ENCODE measurements at regions not wholly inside any gene's neighbourhood (a gene's known extent, or its start where the extent isn't known, plus 50 kb on each side); places are given as distances from the start of the nearest gene placed in this dataset.

DNA sequence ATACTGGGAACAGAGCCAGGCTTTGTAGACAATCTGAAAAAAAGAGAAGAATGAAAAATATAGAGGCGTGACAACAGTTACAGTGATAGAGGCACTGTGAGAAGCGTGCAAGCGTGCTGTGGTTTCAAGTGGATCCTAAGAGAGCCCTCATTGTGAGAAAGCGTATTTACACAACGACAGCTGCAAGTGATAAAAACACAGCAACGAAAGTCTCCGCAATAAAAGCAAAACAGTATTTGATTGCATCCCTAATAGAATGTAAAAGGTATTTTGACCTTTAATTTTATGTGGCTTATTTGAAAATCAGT lies 642.7 kb upstream of the ARGLU1 start:
- no peak overlapping the region for H3K27ac ChIP-seq (ENCODE audit: low read length)
- H3K9me2 ChIP-seq (ENCODE audit: insufficient read depth, low read length): no peaks in the 10 kb centered on the region
- peaks cover 4% of the 10 kb centered on the region for H3K79me2 ChIP-seq (replicated peaks; ENCODE audit: insufficient read depth, low read length)
- no peaks in the 10 kb centered on the region for H3K36me3 ChIP-seq (ENCODE audit: insufficient read depth, low read length)
- H3K9me3 ChIP-seq (ENCODE audit: low read length): no peaks in the 10 kb centered on the region
- no peak overlapping the region for H3K9ac ChIP-seq (ENCODE audit: low read length)
- H3K4me2 ChIP-seq (ENCODE audit: low read length): no peak overlapping the region
- H3K27me3 ChIP-seq (ENCODE audit: insufficient read depth, low read depth, low read length): no peaks in the 10 kb centered on the region
- H2AFZ ChIP-seq (ENCODE audit: low read depth, low read length): no peak overlapping the region
- no peak overlapping the region for H3K4me3 ChIP-seq (ENCODE audit: low read length)
- no peaks in the 10 kb centered on the region for H4K20me1 ChIP-seq (ENCODE audit: insufficient read depth)
- peaks cover 5% of the 10 kb centered on the region for H3F3A ChIP-seq (ENCODE audit: insufficient read depth, low read length, poor library complexity, severe bottlenecking)
- TF ChIP-seq SMC3 (conservative IDR thresholded peaks at IDR 0.05; ENCODE audit: poor library complexity): no peak
- no peak for TF ChIP-seq TAF1 (IDR thresholded peaks at IDR 0.05; ENCODE audit: low read depth)
- TF ChIP-seq REST (IDR thresholded peaks at IDR 0.05; ENCODE audit: borderline replicate concordance): no peak
- no peak for TF ChIP-seq EP300 (conservative IDR thresholded peaks at IDR 0.05; ENCODE audit: poor library complexity, severe bottlenecking)
- no peak for TF ChIP-seq EZH2 (IDR thresholded peaks at IDR 0.05; ENCODE audit: borderline replicate concordance, insufficient read depth, low read length, poor library complexity, severe bottlenecking)
- TF ChIP-seq MXI1 (conservative IDR thresholded peaks at IDR 0.05; ENCODE audit: poor library complexity, severe bottlenecking): no peak
- no peak for TF ChIP-seq RAD21 (conservative IDR thresholded peaks at IDR 0.05)
- TF ChIP-seq, protein P1, sequence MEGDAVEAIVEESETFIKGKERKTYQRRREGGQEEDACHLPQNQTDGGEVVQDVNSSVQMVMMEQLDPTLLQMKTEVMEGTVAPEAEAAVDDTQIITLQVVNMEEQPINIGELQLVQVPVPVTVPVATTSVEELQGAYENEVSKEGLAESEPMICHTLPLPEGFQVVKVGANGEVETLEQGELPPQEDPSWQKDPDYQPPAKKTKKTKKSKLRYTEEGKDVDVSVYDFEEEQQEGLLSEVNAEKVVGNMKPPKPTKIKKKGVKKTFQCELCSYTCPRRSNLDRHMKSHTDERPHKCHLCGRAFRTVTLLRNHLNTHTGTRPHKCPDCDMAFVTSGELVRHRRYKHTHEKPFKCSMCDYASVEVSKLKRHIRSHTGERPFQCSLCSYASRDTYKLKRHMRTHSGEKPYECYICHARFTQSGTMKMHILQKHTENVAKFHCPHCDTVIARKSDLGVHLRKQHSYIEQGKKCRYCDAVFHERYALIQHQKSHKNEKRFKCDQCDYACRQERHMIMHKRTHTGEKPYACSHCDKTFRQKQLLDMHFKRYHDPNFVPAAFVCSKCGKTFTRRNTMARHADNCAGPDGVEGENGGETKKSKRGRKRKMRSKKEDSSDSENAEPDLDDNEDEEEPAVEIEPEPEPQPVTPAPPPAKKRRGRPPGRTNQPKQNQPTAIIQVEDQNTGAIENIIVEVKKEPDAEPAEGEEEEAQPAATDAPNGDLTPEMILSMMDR (IDR thresholded peaks at IDR 0.05; ENCODE audit: poor library complexity, severe bottlenecking): no peak
- TF ChIP-seq POLR2AphosphoS5 (IDR thresholded peaks at IDR 0.05): no peak

GRCh38 chr13:107209824-107210722 lies 642.1 kb upstream of the ARGLU1 start:
- Histone ChIP-seq H4K20me1 (ENCODE audit: insufficient read depth) (no peaks in the 10 kb centered on the region), H3K4me2 (ENCODE audit: low read length) (no peak overlapping the region), H3K27ac (ENCODE audit: low read length) (no peak overlapping the region), H3K9me2 (ENCODE audit: insufficient read depth, low read length) (no peaks in the 10 kb centered on the region), H3K4me3 (ENCODE audit: low read length) (no peak overlapping the region), H2AFZ (ENCODE audit: low read depth, low read length) (no peak overlapping the region), H3K27me3 (ENCODE audit: insufficient read depth, low read depth, low read length) (no peaks in the 10 kb centered on the region), H3F3A (ENCODE audit: insufficient read depth, low read length, poor library complexity, severe bottlenecking) (peaks cover 5% of the 10 kb centered on the region), H3K9me3 (ENCODE audit: low read length) (no peaks in the 10 kb centered on the region), H3K36me3 (ENCODE audit: insufficient read depth, low read length) (no peaks in the 10 kb centered on the region), H3K79me2 (replicated peaks; ENCODE audit: insufficient read depth, low read length) (peaks cover 4% of the 10 kb centered on the region), H3K9ac (ENCODE audit: low read length) (no peak overlapping the region)
- TF ChIP-seq MXI1 (conservative IDR thresholded peaks at IDR 0.05; ENCODE audit: poor library complexity, severe bottlenecking): no peak
- TF ChIP-seq TAF1 (IDR thresholded peaks at IDR 0.05; ENCODE audit: low read depth): no peak
- no peak for TF ChIP-seq RAD21 (conservative IDR thresholded peaks at IDR 0.05)
- no peak for TF ChIP-seq EZH2 (IDR thresholded peaks at IDR 0.05; ENCODE audit: borderline replicate concordance, insufficient read depth, low read length, poor library complexity, severe bottlenecking)
- TF ChIP-seq REST (IDR thresholded peaks at IDR 0.05; ENCODE audit: borderline replicate concordance): no peak
- TF ChIP-seq POLR2AphosphoS5 (IDR thresholded peaks at IDR 0.05): no peak
- no peak for TF ChIP-seq EP300 (conservative IDR thresholded peaks at IDR 0.05; ENCODE audit: poor library complexity, severe bottlenecking)
- TF ChIP-seq SMC3 (conservative IDR thresholded peaks at IDR 0.05; ENCODE audit: poor library complexity): no peak
- TF ChIP-seq, protein P1 (IDR thresholded peaks at IDR 0.05; ENCODE audit: poor library complexity, severe bottlenecking): no peak

Measured in neural cell (in vitro differentiated cells).